Endothelial cell of umbilical vein (primary cell): ENCODE measurements at regions not wholly inside any gene's neighbourhood (a gene's known extent, or its start where the extent isn't known, plus 50 kb on each side); places are given as distances from the start of the nearest gene placed in this dataset.

Experiments used
- CTCF ChIP-seq, 2 donors: IDR thresholded peaks; 1 replicate in 1 of 2; 2 replicates in 1 of 2; pipeline ENCODE4 v1.5.1; 2011; ENCODE audit warnings: low read length in 2 of 2, mild to moderate bottlenecking in 2 of 2, moderate library complexity in 2 of 2, control low read depth in 1 of 2, inconsistent platforms in 1 of 2, low read depth in 1 of 2; ENCODE audit not compliant: insufficient read depth in 1 of 2; ENCODE audit errors: extremely low read depth in 1 of 2
- EZH2 ChIP-seq: IDR thresholded peaks from 2 replicates; pipeline ENCODE4 v1.6.1; 2012; ENCODE audit warnings: borderline replicate concordance, low read depth, mild to moderate bottlenecking, moderate library complexity, low read length, inconsistent platforms; ENCODE audit not compliant: severe bottlenecking
- FOS ChIP-seq: IDR thresholded peaks from 2 replicates; pipeline ENCODE4 v1.6.1; 2011; ENCODE audit warnings: mild to moderate bottlenecking, low read length, moderate library complexity, borderline replicate concordance; ENCODE audit not compliant: insufficient read depth
- GATA2 ChIP-seq: IDR thresholded peaks from 2 replicates; pipeline ENCODE4 v1.7.0; 2011; ENCODE audit warnings: low read depth, mild to moderate bottlenecking, moderate library complexity, mixed read lengths, low read length; ENCODE audit not compliant: insufficient read length, insufficient read depth
- JUN ChIP-seq: IDR thresholded peaks from 2 replicates; pipeline ENCODE4 v1.6.1; 2011; ENCODE audit warnings: borderline replicate concordance, low read depth; ENCODE audit not compliant: insufficient read length, insufficient read depth
- MAX ChIP-seq: IDR thresholded peaks from 2 replicates; pipeline ENCODE4 v1.6.1; 2011; ENCODE audit not compliant: insufficient read depth, insufficient read length
- MYC ChIP-seq: IDR thresholded peaks from one replicate; pipeline ENCODE4 v1.6.1; 2011; ENCODE audit warnings: mild to moderate bottlenecking, low read depth, low read length
- POLR2A ChIP-seq: IDR thresholded peaks from 2 replicates; pipeline ENCODE4 v1.6.1; 2012; ENCODE audit warnings: low read depth, mild to moderate bottlenecking, control low read depth, low read length
- POLR2AphosphoS5 ChIP-seq: IDR thresholded peaks from 2 replicates; pipeline ENCODE4 v1.6.1; 2012; ENCODE audit warnings: low read depth, mild to moderate bottlenecking, control low read depth, low read length, moderate library complexity; ENCODE audit not compliant: insufficient read depth

- no peak for TF ChIP-seq CTCF (IDR thresholded peaks at IDR 0.05; ENCODE audit: extremely low read depth in 1 of 2, insufficient read depth in 1 of 2, low read depth in 1 of 2, low read length in 2 of 2)
- TF ChIP-seq MAX = no peak
- no peak for TF ChIP-seq EZH2
- TF ChIP-seq POLR2AphosphoS5 = no peak
- no peak for TF ChIP-seq POLR2A
- no peak for TF ChIP-seq GATA2
- no peak for TF ChIP-seq FOS
- no peak for TF ChIP-seq MYC
- TF ChIP-seq JUN = no peak
Measured at GRCh38 chr10:58041901-58042300, 225.8 kb downstream of the IPMK start.
